ENCODE measurements at regions not wholly inside any gene's neighbourhood (a gene's known extent, or its start where the extent isn't known, plus 50 kb on each side); places are given as distances from the start of the nearest gene placed in this dataset.
"Not testable (repeated sequence)": the region's sequence is repeated elsewhere in the genome, so short reads cannot be mapped to it uniquely, and the experiment has no call there.

DNA sequence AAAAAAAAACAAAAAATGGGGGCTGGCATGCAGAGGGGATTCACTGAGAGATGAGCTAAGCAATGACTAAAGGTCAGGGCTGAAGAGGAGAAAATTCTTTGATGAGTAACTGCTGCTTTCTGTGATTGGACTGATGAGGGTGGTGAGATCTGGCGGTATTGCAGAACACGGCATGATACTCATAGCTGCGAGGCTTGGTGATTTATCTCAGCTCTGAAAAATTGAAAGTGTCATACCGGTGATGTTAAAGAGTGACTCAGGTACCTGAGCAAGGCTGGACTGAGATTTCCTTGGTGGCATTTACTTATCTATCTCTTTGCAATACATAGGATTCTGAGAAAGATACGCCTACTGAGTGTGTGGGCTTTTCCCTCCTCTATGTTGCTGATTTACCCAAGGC is 204.1 kb upstream of the DDX53 start:
- DNase-seq, result no peak
- H3K9me3 Mint-ChIP-seq, result peaks cover 1% of the 10 kb centered on the region
- no peaks in the 10 kb centered on the region for H3K36me3 Mint-ChIP-seq (ENCODE audit: low read depth)
- H3K27me3 Mint-ChIP-seq (ENCODE audit: low read depth), result no peaks in the 10 kb centered on the region
- H3K4me3 Mint-ChIP-seq, result no peak overlapping the region
- intact Hi-C loops (cut with micrococcal nuclease), result no loop called here
- H3K27ac Mint-ChIP-seq, result no peak overlapping the region
- no peaks in the 10 kb centered on the region for H3K4me1 Mint-ChIP-seq (ENCODE audit: low read depth)
- CTCF ChIA-PET, result no interaction called here

DNA sequence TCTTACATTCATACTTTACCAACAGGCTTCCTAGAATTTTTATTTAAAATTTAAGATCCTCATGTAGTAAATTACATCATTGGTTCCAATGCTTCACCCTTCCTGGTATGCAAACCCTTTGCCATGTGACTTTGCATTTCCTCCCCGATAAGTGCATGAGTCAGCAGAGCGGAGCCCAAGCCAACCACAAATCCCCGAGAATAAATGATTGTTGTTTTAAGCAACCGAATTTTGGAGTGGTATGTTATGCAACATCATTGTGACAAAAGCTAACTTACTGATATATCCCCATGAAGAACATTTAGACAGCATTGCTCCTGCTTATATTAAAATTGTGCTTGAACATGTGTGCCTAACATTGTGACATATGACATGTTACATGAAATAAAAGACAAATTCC is 199.4 kb upstream of the DDX53 start:
- H3K27me3 Mint-ChIP-seq (ENCODE audit: low read depth), result no peaks in the 10 kb centered on the region

DNA sequence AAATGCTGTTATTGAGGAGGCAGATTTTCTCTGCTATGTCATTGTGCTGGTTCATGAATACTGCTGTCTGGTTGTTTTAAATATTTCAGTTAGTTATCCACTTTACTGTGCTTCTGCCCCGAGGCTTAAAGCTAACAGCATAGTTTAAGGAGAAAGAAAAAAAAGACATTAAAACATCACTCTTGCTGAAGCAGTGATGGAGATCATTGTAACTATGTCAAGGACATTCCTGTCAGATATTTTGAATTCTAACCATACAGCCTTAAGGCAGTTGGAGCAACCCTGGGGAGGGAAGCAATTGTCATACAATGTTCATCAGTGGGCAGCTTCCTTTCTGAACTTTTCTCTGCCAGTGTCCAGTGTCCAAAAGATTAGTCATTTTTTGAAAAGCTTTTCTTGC is 199.0 kb upstream of the DDX53 start:
- Mint-ChIP-seq H3K4me3 (no peak overlapping the region), H3K27me3 (ENCODE audit: low read depth) (no peaks in the 10 kb centered on the region), H3K36me3 (ENCODE audit: low read depth) (no peaks in the 10 kb centered on the region), H3K9me3 (no peaks in the 10 kb centered on the region), H3K4me1 (ENCODE audit: low read depth) (no peaks in the 10 kb centered on the region), H3K27ac (no peak overlapping the region)
- intact Hi-C loops (cut with micrococcal nuclease), result no loop called here
- no peak for DNase-seq
- CTCF ChIA-PET, result no interaction called here

More for the DNA sequence above, 199.4 kb upstream of the DDX53 start:
- no peak for DNase-seq
- H3K27ac Mint-ChIP-seq, result no peak overlapping the region
- H3K36me3 Mint-ChIP-seq (ENCODE audit: low read depth), result no peaks in the 10 kb centered on the region
- H3K4me3 Mint-ChIP-seq, result no peak overlapping the region
- CTCF ChIA-PET, result no interaction called here
- H3K9me3 Mint-ChIP-seq, result no peaks in the 10 kb centered on the region
- intact Hi-C loops (cut with micrococcal nuclease), result no loop called here
- no peaks in the 10 kb centered on the region for H3K4me1 Mint-ChIP-seq (ENCODE audit: low read depth)

DNA sequence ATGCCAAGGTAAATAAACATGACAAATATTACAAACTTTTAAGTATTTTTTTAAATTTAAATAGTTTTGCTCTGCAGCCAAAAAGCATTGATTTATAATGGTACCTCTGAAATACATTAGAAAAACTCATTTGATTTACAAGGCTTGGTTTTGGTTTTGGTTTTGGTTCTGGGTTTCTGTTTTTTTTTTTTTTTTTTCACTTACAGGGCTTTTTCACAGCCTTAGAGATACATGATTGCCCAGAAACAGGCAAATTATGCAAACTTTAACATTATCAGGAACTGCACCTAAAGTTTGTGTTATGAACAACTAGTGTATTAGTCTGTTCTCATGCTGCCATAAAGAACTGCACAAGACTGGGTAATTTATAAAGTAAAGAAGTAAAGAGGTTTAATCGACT is 196.4 kb upstream of the DDX53 start:
- CTCF ChIA-PET, result no interaction called here
- no peak overlapping the region for H3K27ac Mint-ChIP-seq
- H3K4me1 Mint-ChIP-seq (ENCODE audit: low read depth), result no peaks in the 10 kb centered on the region
- H3K9me3 Mint-ChIP-seq, result no peaks in the 10 kb centered on the region
- H3K27me3 Mint-ChIP-seq (ENCODE audit: low read depth), result no peaks in the 10 kb centered on the region
- intact Hi-C loops (cut with micrococcal nuclease), result no loop called here
- no peak overlapping the region for H3K4me3 Mint-ChIP-seq
- no peaks in the 10 kb centered on the region for H3K36me3 Mint-ChIP-seq (ENCODE audit: low read depth)
- no peak for DNase-seq

DNA sequence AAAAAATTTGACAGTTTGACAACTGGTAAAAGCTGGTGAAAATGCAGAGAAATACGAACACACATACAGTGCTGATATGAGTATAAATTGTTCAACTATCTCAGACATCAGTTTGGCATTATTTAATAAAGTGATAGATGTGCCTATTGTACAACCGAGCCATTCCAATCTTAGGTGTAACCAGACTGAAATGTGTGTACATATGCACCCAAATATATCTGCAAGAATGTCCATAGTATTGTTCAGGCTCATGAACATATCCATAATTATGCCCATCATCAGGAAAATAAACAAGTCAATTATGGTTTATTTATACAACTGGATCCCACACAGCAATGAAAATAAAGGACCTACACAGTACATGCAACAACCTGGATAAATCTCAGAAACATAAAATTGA is 188.9 kb upstream of the DDX53 start:
- intact Hi-C loops (cut with micrococcal nuclease), result no loop called here
- Mint-ChIP-seq H3K27me3 (ENCODE audit: low read depth) (no peaks in the 10 kb centered on the region), H3K36me3 (ENCODE audit: low read depth) (no peaks in the 10 kb centered on the region), H3K9me3 (no peaks in the 10 kb centered on the region), H3K4me3 (no peak overlapping the region), H3K27ac (no peak overlapping the region), H3K4me1 (ENCODE audit: low read depth) (no peaks in the 10 kb centered on the region)
- CTCF ChIA-PET, result no interaction called here
- no peak for DNase-seq

DNA sequence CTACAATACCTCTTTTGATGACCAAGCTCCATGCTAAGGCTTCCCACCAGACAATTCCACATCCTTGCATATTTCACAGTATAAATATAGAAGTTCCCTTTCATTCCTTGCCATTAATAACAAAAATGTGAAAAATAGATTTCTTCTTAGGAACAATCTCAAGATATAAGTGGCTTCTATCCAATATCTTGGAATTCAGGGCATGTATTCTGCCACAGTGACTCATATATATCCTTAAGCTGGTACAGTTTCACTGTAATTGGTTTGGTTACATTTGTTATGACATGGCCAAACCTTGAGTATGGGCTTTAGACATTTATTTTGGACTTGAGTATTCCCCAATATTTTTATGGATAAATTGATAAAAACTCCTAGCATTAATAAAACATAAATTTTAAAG is 181.7 kb upstream of the DDX53 start:
- Mint-ChIP-seq H3K27ac (no peak overlapping the region), H3K4me3 (no peak overlapping the region), H3K9me3 (no peaks in the 10 kb centered on the region), H3K4me1 (ENCODE audit: low read depth) (no peaks in the 10 kb centered on the region), H3K27me3 (ENCODE audit: low read depth) (no peaks in the 10 kb centered on the region), H3K36me3 (ENCODE audit: low read depth) (no peaks in the 10 kb centered on the region)
- DNase-seq, result no peak
- CTCF ChIA-PET, result no interaction called here
- intact Hi-C loops (cut with micrococcal nuclease), result no loop called here

DNA sequence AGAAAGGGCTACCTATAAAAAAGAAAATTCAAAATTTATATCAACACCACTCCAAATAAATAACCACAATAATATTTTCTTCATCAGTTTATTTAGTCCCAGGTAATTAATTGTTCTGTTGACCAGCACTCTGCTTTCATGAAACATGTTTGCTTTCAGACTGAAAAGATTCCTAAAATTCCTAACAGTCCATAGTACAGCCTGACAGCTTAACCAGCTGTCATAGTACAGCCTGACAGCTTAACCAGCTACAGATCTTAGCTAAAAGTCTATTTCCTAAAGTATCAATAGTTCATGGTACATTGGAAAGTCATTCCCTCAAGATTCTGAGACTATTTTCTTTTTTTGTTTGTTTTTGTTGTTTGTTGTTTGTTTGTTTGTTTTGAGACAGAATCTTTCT is 144.1 kb upstream of the DDX53 start:
- H3K9me3 Mint-ChIP-seq, result peaks cover 3% of the 10 kb centered on the region
- H3K36me3 Mint-ChIP-seq (ENCODE audit: low read depth), result no peaks in the 10 kb centered on the region
- no peak overlapping the region for H3K27ac Mint-ChIP-seq
- DNase-seq, result no peak
- CTCF ChIA-PET, result no interaction called here
- H3K27me3 Mint-ChIP-seq (ENCODE audit: low read depth), result no peaks in the 10 kb centered on the region
- no peak overlapping the region for H3K4me3 Mint-ChIP-seq
- no peaks in the 10 kb centered on the region for H3K4me1 Mint-ChIP-seq (ENCODE audit: low read depth)
- intact Hi-C loops (cut with micrococcal nuclease), result no loop called here

DNA sequence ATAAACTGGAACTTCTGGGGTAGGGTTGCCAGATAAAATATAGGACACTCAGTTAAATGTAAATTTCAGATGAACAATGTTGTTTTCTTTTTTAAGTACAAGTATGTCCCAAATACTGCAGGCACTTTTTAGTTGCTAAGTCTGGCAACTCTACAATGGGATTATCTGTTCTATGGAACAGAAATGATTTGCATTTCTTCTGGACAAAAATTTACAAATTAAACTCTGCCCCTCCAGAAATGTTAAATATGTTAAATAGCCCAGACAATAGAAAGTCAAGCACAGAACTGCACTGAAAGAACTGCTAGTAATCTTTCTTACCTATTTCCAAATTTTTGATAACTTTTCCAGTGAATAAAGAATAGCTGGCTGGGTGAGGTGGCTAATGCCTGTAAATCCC is 140.1 kb upstream of the DDX53 start:
- no peaks in the 10 kb centered on the region for H3K27me3 Mint-ChIP-seq (ENCODE audit: low read depth)
- H3K9me3 Mint-ChIP-seq, result no peaks in the 10 kb centered on the region
- no peak for DNase-seq
- intact Hi-C loops (cut with micrococcal nuclease), result no loop called here
- no peak overlapping the region for H3K27ac Mint-ChIP-seq
- H3K4me3 Mint-ChIP-seq, result no peak overlapping the region
- H3K4me1 Mint-ChIP-seq (ENCODE audit: low read depth), result no peaks in the 10 kb centered on the region
- CTCF ChIA-PET, result no interaction called here
- no peaks in the 10 kb centered on the region for H3K36me3 Mint-ChIP-seq (ENCODE audit: low read depth)

DNA sequence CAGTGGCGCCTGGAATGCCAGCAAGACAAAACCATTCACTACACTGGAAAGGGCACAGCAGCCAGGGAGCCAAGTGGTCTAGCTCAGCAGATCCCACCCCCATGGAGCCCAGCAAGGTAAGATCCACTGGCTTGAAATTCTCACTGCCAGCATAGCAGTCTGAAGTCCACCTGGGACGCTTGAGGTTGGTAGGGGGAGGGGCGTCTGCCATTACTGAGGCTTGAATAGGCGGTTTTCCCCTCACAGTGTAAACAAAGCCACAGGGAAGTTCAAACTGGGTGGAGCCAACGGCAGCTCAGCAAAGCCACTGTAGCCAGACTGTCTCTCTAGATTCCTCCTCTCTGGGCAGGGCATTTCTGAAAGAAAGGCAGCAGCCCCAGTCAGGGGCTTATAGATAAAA is 133.0 kb upstream of the DDX53 start:
- H3K4me1 Mint-ChIP-seq (ENCODE audit: low read depth); H3K9me3 Mint-ChIP-seq; CTCF ChIA-PET; H3K27me3 Mint-ChIP-seq (ENCODE audit: low read depth); DNase-seq; H3K27ac Mint-ChIP-seq; H3K36me3 Mint-ChIP-seq (ENCODE audit: low read depth); intact Hi-C loops (cut with micrococcal nuclease); H3K4me3 Mint-ChIP-seq: not testable (repeated sequence)

DNA sequence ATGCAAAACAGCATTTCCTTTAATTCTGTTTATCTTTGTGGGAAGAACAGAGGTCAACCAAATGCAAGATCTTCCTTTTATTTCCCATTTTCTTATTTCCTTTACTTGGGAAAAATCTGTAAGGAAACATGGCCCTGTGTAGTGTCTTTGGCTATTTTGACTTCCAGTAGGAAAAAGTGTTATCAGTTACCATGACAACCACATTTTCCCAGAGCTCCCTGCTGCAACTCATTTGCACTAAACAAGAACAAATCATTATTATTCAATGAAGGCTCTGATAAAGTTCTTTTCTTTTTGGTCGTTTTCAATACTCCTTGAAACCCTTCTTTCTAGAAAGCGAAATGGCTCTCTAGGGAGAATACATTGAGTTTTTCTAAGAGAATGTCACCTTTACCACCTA is 117.2 kb upstream of the DDX53 start:
- Mint-ChIP-seq H3K27ac (no peak overlapping the region), H3K36me3 (ENCODE audit: low read depth) (no peaks in the 10 kb centered on the region), H3K9me3 (no peaks in the 10 kb centered on the region), H3K4me1 (ENCODE audit: low read depth) (no peaks in the 10 kb centered on the region), H3K27me3 (ENCODE audit: low read depth) (no peaks in the 10 kb centered on the region), H3K4me3 (no peak overlapping the region)
- DNase-seq, result no peak
- CTCF ChIA-PET, result no interaction called here
- intact Hi-C loops (cut with micrococcal nuclease), result no loop called here

DNA sequence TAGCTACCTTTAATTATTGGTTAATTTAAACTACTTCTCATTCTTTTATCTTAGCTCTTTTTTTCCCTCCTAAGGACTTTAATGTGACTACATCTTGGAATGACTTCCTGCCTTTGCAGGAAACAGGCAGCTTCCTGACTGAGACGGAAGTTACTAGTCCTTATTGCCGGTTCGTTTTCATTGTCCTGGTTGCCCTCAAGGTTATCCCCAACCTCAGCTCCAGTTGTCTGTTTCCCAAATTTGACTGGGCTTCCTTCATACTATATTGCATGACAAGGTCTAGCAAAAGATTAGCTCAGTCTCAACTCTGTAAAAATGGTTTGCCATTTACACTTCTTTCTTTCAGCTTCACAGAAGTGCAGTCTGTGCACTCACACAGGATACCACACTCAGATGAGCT is 109.9 kb upstream of the DDX53 start:
- H3K4me3 Mint-ChIP-seq, result no peak overlapping the region
- intact Hi-C loops (cut with micrococcal nuclease), result no loop called here
- CTCF ChIA-PET, result no interaction called here

DNA sequence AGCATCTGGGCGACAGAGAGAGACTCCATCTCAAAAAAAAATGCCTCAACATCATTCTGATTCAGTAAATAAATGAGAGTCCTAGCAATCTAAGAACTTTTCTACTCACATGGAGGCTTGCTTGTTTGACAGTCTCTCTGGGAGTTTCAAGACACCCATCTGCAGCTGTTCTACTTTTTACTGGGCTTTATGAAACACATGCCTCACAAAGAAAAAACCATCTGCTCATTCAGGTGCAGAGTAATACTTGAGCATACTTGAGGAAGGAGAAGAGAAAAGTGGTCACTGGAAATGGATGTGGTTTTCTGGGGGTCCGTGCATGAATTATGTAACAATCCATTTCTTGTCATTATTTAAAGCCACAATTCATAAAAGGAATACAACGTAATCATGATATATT is 87.1 kb upstream of the DDX53 start:
- H3K4me3 Mint-ChIP-seq, result no peak overlapping the region
- CTCF ChIA-PET, result no interaction called here
- no peaks in the 10 kb centered on the region for H3K4me1 Mint-ChIP-seq (ENCODE audit: low read depth)
- H3K27ac Mint-ChIP-seq, result no peak overlapping the region
- no peak for DNase-seq
- H3K27me3 Mint-ChIP-seq (ENCODE audit: low read depth), result no peaks in the 10 kb centered on the region
- H3K9me3 Mint-ChIP-seq, result no peaks in the 10 kb centered on the region
- no peaks in the 10 kb centered on the region for H3K36me3 Mint-ChIP-seq (ENCODE audit: low read depth)
- intact Hi-C loops (cut with micrococcal nuclease), result no loop called here

More for the DNA sequence above, 109.9 kb upstream of the DDX53 start:
- Mint-ChIP-seq H3K36me3 (ENCODE audit: low read depth) (no peaks in the 10 kb centered on the region), H3K9me3 (no peaks in the 10 kb centered on the region), H3K4me1 (ENCODE audit: low read depth) (no peaks in the 10 kb centered on the region), H3K27me3 (ENCODE audit: low read depth) (no peaks in the 10 kb centered on the region), H3K27ac (no peak overlapping the region)
- DNase-seq, result no peak

DNA sequence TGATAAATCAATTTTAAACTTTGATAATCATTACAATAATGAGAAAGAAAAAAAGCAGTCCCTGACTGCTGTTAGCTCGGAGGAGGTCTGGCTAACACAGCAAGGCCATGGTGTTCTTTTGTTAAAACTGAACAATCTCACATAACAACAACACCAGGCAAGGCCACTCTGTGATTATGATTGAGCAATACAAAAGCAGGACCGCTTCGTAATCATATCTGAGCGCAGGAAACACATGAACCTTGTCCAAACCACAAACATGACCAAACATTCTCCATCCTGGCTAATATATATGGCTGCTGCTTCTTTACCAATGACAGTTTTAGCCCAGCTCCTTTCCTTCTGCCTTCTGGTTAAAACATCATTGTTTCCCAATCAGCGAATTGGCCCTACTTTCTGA is 76.8 kb upstream of the DDX53 start:
- CTCF ChIA-PET, result no interaction called here
- Mint-ChIP-seq H3K27ac (no peak overlapping the region), H3K4me1 (ENCODE audit: low read depth) (no peaks in the 10 kb centered on the region), H3K36me3 (ENCODE audit: low read depth) (no peaks in the 10 kb centered on the region), H3K27me3 (ENCODE audit: low read depth) (no peaks in the 10 kb centered on the region), H3K9me3 (no peaks in the 10 kb centered on the region), H3K4me3 (no peak overlapping the region)
- intact Hi-C loops (cut with micrococcal nuclease), result no loop called here
- no peak for DNase-seq

DNA sequence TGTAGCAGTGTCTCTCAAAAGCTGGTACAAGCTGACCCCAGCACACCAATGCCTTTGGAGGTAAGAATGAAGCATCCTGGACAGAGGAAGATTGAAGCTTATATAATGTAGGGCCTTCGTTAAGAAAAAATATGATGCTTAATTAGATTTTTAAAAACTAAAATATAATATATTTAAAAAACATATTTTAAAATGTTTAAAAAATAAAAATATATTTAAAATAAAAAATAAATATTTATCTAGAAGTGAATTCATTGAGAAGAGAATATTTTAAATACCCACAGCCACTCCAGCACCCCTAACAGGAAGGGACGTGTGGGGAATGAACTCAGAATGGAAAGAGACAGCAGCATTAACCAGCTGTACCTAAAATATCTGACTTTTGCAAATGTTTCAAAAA is 65.1 kb upstream of the DDX53 start:
- Mint-ChIP-seq H3K9me3 (no peaks in the 10 kb centered on the region), H3K4me1 (ENCODE audit: low read depth) (no peaks in the 10 kb centered on the region), H3K27ac (no peak overlapping the region), H3K4me3 (no peak overlapping the region), H3K36me3 (ENCODE audit: low read depth) (no peaks in the 10 kb centered on the region), H3K27me3 (ENCODE audit: low read depth) (peaks cover 3% of the 10 kb centered on the region)
- DNase-seq, result no peak
- intact Hi-C loops (cut with micrococcal nuclease), result no loop called here
- CTCF ChIA-PET, result no interaction called here
